Activated T-helper 1 cell treated with anti-CD3 and anti-CD28 coated beads, Interleukin-2, amount 50 U/mL, for 16 hours (primary cell): ENCODE measurements at regions not wholly inside any gene's neighbourhood (a gene's known extent, or its start where the extent isn't known, plus 50 kb on each side); places are given as distances from the start of the nearest gene placed in this dataset.

Experiments used
- DNase-seq, 2 donors: peaks; one replicate each; pipeline ENCODE4 v3.0.0-alpha.2; 2020; ENCODE audit warnings: low read depth in 1 of 2, low spot score in 1 of 2

DNA sequence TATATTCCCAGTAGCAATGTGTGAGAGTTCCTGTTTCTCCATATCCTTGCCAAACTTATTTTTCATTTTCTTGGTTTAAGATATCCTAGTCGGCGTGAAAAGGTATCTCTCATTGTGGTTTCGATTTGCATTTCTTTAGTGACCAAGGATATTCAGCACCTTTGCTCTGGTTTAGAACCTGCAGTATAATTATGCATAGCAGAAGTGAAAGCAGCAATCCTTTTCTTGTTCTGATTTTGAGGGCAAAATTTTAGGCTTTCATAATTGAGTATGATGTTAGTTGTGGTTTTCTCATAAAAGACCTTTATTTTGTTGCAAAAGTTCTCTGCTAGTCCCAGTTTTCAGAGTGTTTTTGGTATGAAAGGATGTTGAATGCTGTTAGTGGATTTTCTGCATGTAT lies 491.0 kb downstream of the FGF9 start:
- no peak for DNase-seq

DNA sequence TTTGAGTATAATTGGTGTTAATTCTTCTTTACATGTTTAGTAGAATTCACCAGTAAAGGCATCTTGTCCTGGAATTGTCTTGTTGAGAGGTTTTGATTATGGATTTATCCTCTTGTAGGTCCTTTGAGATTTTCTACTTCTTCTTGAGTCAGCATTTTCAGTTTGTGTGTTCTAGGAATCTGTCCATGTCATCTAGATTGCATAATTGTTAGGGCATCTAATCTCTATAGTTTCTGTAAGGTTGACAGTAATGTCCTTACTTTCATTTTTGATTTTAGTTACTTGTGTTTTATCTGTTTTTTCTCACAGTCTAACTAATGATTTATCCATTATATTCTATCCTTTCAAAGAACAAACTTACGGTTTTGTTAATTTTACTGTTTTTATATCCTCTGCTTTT lies 492.0 kb downstream of the FGF9 start:
- no peak for DNase-seq

DNA sequence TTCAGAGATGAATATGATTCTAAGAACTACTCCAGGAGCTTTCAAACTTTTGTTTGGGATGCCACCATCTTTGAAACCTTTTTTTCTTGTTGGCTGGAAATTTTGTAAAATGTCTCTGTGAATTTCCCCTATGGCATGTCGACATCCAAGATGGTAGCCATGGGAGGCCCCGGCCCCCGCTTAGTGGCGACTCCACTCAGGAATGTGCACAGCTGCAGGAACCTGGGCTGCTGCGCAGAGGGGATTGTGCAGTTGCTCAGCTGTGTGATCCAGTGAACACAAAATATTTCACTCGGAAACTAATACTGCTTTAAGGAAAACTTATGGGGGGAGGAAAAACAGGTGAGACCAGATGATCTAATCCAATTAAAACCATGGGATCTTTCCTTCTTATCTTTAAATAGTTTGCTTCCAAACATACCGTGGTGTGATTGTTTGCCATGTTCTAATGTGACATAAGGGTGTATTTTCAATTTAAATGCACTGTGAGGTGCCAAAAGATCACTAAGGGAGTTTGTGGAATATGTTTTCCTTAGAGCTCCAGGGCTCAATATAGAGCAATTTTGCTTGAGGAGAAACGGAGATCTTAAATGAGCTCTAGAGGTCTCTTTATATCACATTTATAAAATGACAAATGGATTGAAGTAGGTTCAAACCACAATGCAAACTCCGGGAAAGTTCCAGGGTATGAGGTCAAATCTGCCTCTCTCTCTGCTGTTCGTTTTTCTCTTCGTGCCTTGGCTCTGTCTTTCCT lies 497.7 kb downstream of the FGF9 start:
- DNase-seq = no peak

DNA sequence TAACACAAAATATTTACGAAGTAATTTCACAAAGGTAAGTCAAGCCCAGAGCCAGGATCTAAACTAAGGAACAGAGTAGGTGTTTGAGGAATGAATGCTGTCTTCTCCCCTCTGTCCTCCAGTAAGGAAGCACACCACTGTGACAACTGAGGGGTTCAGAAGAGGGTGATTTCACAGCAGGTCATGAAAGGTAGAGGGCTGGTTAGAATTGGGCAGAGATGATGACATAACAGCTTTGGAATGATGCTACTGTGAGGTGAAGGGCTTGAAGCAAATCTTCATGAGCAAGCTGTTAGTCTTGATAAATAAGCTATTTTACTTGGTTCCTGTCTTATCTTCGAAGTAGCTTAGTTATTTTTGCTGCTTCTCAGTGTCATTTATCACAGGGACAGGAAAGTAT lies 498.6 kb downstream of the FGF9 start:
- no peak for DNase-seq

DNA sequence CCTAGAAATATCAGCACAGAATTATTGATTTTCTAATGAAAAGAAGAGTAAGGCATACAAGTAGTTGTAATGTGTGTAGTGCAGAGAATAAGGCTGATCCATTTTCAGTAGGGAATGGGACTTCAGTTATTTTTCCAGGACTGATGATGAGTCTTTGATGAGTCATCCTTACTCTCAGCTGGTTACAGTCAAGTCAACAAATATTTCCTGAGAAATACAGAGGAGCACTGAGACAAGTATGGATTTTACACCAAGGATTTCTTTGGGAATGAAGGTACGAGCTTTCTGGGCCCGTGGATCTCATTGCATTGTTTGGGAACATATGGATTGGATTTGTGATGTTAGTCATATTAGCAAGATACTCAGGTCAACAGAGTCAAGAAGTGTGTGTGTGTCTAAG lies 502.7 kb downstream of the FGF9 start:
- no peak for DNase-seq

GRCh38 chr13:22175241-22175640 lies 504.4 kb downstream of the FGF9 start:
- DNase-seq = no peak

DNA sequence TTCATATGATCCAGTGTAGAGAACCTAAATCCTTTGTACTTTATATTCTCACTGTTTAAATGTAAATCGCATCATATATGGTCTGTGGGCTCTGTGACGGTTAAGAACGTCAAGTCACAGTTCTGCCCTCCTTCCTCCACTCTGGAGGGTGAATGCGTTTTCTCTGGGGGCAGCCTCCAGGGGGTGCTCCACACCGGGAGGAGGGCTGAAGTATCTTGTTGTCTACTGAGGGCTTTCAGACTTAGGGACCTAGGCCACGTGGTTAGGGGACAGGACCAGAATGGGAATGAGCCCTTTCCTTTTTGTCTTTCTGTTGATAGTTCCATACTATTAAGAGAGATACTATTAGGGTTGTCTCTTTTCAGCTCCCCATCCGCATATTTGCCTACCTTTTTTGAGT lies 504.9 kb downstream of the FGF9 start:
- DNase-seq = no peak

- no peak for DNase-seq
Measured at GRCh38 chr13:22176968-22177520, 506.2 kb downstream of the FGF9 start.

GRCh38 chr13:22178878-22179277 lies 508.0 kb downstream of the FGF9 start:
- DNase-seq = no peak

GRCh38 chr13:22187329-22187728 lies 516.5 kb downstream of the FGF9 start:
- DNase-seq = no peak

DNA sequence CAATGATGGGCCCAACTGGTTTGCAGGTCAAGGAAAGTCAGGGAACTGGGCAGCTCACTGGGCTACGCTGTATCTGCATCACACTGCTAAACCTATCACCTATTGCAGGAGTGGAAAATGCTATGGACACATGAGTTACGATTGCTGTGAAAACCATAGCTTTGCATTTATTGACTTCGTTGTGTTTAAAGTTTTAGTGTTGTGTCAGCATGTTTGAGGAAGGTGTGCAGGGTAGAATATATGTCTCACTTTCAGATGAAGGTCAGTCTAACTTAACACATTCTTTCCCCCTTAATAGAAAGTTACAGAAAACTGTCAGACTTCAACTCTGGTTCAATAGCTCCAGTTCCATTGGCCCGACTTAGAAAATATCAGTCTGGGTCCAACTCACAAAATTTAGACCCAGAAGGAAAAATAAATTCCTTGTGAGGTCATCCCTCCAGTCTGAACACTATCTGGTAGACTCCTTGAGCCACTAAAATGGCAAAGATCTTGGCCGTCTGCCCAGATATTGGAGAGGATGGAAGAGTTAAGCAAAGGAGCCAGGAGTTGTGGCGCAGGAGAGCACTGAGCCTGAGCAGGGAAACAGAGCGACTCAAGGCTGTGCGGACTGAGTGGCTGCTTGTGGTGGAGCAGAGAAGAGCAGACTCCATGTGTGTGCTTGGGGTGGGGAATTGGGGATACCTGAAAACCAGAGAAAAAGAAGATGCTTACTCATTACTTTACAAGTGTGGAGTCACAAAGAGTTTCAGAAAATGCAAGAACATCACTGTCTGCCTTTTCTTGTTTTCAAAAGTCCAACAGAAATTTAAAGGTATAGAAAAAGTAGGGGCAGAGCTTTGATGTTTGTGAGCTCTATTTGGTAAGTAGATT lies 518.5 kb downstream of the FGF9 start:
- DNase-seq = no peak

DNA sequence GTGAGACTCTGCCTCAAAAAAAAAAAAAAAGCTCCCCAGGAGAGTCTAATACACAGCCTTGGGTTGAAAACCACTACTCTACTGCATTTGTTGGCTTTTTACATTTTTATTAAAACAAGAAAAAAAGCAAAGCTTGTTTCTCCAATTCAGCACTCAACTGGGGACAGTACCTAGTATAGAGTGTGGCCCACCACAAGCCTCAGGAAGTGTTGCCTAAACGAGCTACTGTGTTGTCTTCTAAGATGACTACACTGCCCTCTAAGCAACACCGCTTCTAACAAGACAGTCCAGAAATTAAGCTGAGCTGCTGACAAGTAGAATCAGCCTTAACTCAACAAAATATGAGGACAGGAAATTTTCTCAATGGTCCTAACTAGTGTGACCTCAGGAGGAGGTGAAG lies 522.2 kb downstream of the FGF9 start:
- no peak for DNase-seq

GRCh38 chr13:22194106-22194805 lies 523.4 kb downstream of the FGF9 start:
- DNase-seq = no peak

- no peak for DNase-seq
Measured at GRCh38 chr13:22195726-22196125, 524.9 kb downstream of the FGF9 start.

DNA sequence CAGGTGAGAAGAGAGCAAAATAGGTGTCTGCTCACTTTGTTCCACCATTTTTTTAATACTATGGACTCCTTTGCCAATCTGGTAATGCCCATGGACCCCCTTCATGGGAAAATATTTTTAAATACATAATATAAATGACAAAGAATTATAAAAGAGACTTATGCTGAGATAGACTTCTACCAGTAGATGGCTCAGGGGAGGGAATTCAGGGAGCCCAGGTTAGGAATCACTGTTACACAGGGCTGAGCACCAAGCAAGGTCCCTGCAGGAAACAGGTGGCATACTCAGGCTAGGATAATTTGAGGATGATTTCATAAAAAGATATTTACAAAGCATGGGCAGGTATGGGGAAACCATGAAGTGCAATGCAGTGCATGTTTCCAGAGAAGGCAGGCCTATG lies 525.9 kb downstream of the FGF9 start:
- DNase-seq = no peak

DNA sequence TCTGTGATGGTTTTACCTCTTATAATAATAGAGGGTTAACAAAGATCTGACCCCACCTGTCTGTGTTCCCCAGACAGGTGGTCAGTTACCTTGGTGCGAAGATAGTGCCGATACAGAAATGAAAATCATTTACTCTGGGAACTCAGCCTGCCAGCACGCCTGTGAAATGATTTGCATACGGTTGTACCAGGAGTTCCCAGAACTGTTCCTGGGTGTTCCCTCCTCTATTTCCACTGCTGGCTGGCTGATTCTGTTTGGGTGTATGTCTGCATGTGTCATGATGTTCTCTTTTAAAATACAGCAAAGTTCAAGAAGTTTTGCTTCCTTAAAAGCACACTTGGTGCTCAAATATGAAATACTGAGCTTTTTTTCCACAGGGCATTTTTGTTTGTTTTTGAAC lies 527.1 kb downstream of the FGF9 start:
- no peak for DNase-seq

DNA sequence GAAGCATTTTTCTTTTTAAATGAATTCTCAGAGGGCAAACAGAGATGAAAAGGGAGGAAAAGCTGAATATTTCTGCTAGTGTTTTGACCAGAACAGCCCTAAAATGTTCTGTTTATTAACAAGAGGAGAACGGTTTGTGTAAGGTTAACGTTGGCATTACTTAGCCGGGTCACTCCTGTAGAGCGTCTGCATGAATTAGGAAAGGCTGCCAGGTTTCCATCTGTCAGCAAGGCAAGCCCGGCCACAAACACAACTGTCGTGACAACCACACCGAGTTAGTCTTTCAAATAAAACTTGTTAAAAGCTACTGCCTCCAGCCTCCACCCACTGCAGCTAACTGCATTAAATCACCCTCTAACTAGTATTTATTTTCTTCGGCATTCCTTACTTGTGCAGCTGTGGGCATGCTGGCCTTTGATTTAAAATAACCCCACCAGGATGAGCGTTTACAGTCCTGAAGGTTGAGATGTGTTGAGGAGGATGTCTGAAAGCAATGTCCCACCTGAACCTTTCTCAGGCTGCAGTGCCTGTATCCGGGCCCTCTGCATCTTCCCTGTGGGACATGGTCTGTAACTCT lies 527.9 kb downstream of the FGF9 start:
- no peak for DNase-seq

GRCh38 chr13:22200440-22200839 lies 529.6 kb downstream of the FGF9 start:
- no peak for DNase-seq

- no peak for DNase-seq
Measured at GRCh38 chr13:22201375-22201925, 530.6 kb downstream of the FGF9 start.

GRCh38 chr13:22210134-22210930 lies 539.5 kb downstream of the FGF9 start:
- no peak for DNase-seq
